ENCODE measurements at regions not wholly inside any gene's neighbourhood (a gene's known extent, or its start where the extent isn't known, plus 50 kb on each side); places are given as distances from the start of the nearest gene placed in this dataset.

DNA sequence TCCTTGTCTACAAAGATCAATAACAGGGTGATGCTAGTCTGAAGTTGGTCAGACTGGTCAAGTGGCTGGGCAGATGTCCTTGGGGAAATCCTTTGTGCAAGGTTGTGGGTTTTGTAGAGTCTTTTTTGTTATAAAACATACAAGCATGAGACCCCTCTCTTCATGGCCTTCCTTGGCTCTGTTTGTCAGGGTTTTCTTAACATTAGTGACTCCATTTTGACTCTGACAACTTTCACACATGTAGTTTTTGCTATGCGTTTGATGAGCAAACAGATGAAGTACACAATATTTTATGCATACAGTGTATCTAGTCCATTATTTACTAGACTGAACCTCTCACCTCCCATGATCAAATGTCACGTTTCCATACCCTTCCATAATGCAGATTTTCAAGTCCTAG is 151.2 kb upstream of the KLF7 start:
- no peaks in the 10 kb centered on the region for H3K27me3 ChIP-seq (ENCODE audit: insufficient read depth, low read length, poor library complexity, severe bottlenecking)
- H4K20me1 ChIP-seq (ENCODE audit: insufficient read depth, low read length, poor library complexity, severe bottlenecking), result no peaks in the 10 kb centered on the region
- no peaks in the 10 kb centered on the region for H3K4me1 ChIP-seq (ENCODE audit: insufficient read depth, low read length, poor library complexity, severe bottlenecking)
- H3K36me3 ChIP-seq (ENCODE audit: insufficient read depth, low read length), result no peaks in the 10 kb centered on the region
- H2AFZ ChIP-seq (ENCODE audit: low read length), result no peak overlapping the region
- H3F3A ChIP-seq (ENCODE audit: low read depth), result no peaks in the 10 kb centered on the region
- H3K9me2 ChIP-seq (replicated peaks; ENCODE audit: low read depth, low read length), result no peaks in the 10 kb centered on the region
- H3K9ac ChIP-seq (ENCODE audit: low read depth, low read length, poor library complexity, severe bottlenecking), result no peak overlapping the region
- no peaks in the 10 kb centered on the region for H3K79me2 ChIP-seq (ENCODE audit: insufficient read depth, low read length)
- no peak overlapping the region for H3K4me2 ChIP-seq (ENCODE audit: low read depth, low read length, poor library complexity, severe bottlenecking)
- no peak overlapping the region for H3K4me3 ChIP-seq (ENCODE audit: low read length, poor library complexity, severe bottlenecking)
- no peaks in the 10 kb centered on the region for H3K9me3 ChIP-seq (ENCODE audit: insufficient read depth, low read depth, low read length)
- TF ChIP-seq EZH2phosphoT487 (IDR thresholded peaks at IDR 0.05; ENCODE audit: borderline replicate concordance) (no peak), CTCF (conservative IDR thresholded peaks at IDR 0.05; ENCODE audit: low read length) (no peak)

DNA sequence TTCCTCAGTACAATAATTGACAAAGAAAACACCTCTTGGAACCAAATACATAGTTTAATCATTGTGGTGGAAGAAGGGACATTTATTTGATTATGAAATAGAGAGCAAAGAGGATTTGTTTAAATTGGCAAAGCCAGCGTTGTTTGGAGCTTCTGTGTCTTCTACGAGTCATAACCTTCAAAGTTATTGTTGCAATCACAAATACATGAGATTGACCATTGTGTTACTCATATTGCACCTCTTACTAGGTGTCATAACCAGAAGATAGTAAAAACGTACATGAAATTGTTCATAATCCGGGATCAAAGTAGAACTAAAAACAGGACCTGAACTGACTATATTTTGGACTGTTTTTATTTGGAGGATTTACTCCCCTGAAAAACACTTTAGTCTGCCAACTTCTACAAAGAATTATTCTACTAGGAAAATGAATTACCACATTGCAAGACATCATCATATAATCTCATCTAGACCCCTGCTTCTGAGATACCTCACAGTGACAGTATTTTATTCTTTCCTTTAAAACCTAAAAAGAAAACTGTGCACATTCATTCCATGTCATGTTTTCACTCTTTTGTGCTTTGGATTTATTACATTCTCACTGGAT is 151.7 kb upstream of the KLF7 start:
- Histone ChIP-seq H3K9ac (ENCODE audit: low read depth, low read length, poor library complexity, severe bottlenecking) (no peak overlapping the region), H3F3A (ENCODE audit: low read depth) (no peaks in the 10 kb centered on the region), H3K9me3 (ENCODE audit: insufficient read depth, low read depth, low read length) (no peaks in the 10 kb centered on the region), H3K4me1 (ENCODE audit: insufficient read depth, low read length, poor library complexity, severe bottlenecking) (no peaks in the 10 kb centered on the region), H4K20me1 (ENCODE audit: insufficient read depth, low read length, poor library complexity, severe bottlenecking) (no peaks in the 10 kb centered on the region), H3K9me2 (replicated peaks; ENCODE audit: low read depth, low read length) (no peaks in the 10 kb centered on the region), H3K27me3 (ENCODE audit: insufficient read depth, low read length, poor library complexity, severe bottlenecking) (no peaks in the 10 kb centered on the region), H3K36me3 (ENCODE audit: insufficient read depth, low read length) (no peaks in the 10 kb centered on the region), H2AFZ (ENCODE audit: low read length) (no peak overlapping the region), H3K79me2 (ENCODE audit: insufficient read depth, low read length) (no peaks in the 10 kb centered on the region), H3K4me2 (ENCODE audit: low read depth, low read length, poor library complexity, severe bottlenecking) (no peak overlapping the region), H3K4me3 (ENCODE audit: low read length, poor library complexity, severe bottlenecking) (no peak overlapping the region)
- TF ChIP-seq EZH2phosphoT487 (IDR thresholded peaks at IDR 0.05; ENCODE audit: borderline replicate concordance), result no peak

GRCh38 chr2:207318181-207318628 is 152.5 kb upstream of the KLF7 start:
- Histone ChIP-seq H3K4me1 (ENCODE audit: insufficient read depth, low read length, poor library complexity, severe bottlenecking) (no peaks in the 10 kb centered on the region), H3K27me3 (ENCODE audit: insufficient read depth, low read length, poor library complexity, severe bottlenecking) (no peaks in the 10 kb centered on the region), H3F3A (ENCODE audit: low read depth) (no peaks in the 10 kb centered on the region), H3K36me3 (ENCODE audit: insufficient read depth, low read length) (no peaks in the 10 kb centered on the region), H3K79me2 (ENCODE audit: insufficient read depth, low read length) (no peaks in the 10 kb centered on the region), H3K9ac (ENCODE audit: low read depth, low read length, poor library complexity, severe bottlenecking) (no peak overlapping the region), H3K4me2 (ENCODE audit: low read depth, low read length, poor library complexity, severe bottlenecking) (no peak overlapping the region), H3K9me2 (replicated peaks; ENCODE audit: low read depth, low read length) (no peaks in the 10 kb centered on the region), H4K20me1 (ENCODE audit: insufficient read depth, low read length, poor library complexity, severe bottlenecking) (no peaks in the 10 kb centered on the region), H3K4me3 (ENCODE audit: low read length, poor library complexity, severe bottlenecking) (no peak overlapping the region), H3K9me3 (ENCODE audit: insufficient read depth, low read depth, low read length) (no peaks in the 10 kb centered on the region), H2AFZ (ENCODE audit: low read length) (no peak overlapping the region)
- TF ChIP-seq CTCF (conservative IDR thresholded peaks at IDR 0.05; ENCODE audit: low read length) (no peak), EZH2phosphoT487 (IDR thresholded peaks at IDR 0.05; ENCODE audit: borderline replicate concordance) (no peak)

- Histone ChIP-seq H4K20me1 (ENCODE audit: insufficient read depth, low read length, poor library complexity, severe bottlenecking) (no peaks in the 10 kb centered on the region), H3K4me1 (ENCODE audit: insufficient read depth, low read length, poor library complexity, severe bottlenecking) (no peaks in the 10 kb centered on the region), H3K4me3 (ENCODE audit: low read length, poor library complexity, severe bottlenecking) (no peak overlapping the region), H3K9me2 (replicated peaks; ENCODE audit: low read depth, low read length) (no peaks in the 10 kb centered on the region), H3K9me3 (ENCODE audit: insufficient read depth, low read depth, low read length) (no peaks in the 10 kb centered on the region), H3K27me3 (ENCODE audit: insufficient read depth, low read length, poor library complexity, severe bottlenecking) (no peaks in the 10 kb centered on the region), H2AFZ (ENCODE audit: low read length) (no peak overlapping the region), H3K79me2 (ENCODE audit: insufficient read depth, low read length) (no peaks in the 10 kb centered on the region), H3K4me2 (ENCODE audit: low read depth, low read length, poor library complexity, severe bottlenecking) (no peak overlapping the region), H3K9ac (ENCODE audit: low read depth, low read length, poor library complexity, severe bottlenecking) (no peak overlapping the region), H3K36me3 (ENCODE audit: insufficient read depth, low read length) (no peaks in the 10 kb centered on the region), H3F3A (ENCODE audit: low read depth) (no peaks in the 10 kb centered on the region)
- no peak for TF ChIP-seq EZH2phosphoT487 (IDR thresholded peaks at IDR 0.05; ENCODE audit: borderline replicate concordance)
- no peak for TF ChIP-seq CTCF (conservative IDR thresholded peaks at IDR 0.05; ENCODE audit: low read length)
Observed at GRCh38 chr2:207319316-207319715, 153.6 kb upstream of the KLF7 start.

Measured in Loucy (cell line).